SKM-1 treated with dmso at 0.1 percent for 144 hours (cell line): ENCODE measurements at regions not wholly inside any gene's neighbourhood (a gene's known extent, or its start where the extent isn't known, plus 50 kb on each side); places are given as distances from the start of the nearest gene placed in this dataset.
"Not testable (repeated sequence)": the region's sequence is repeated elsewhere in the genome, so short reads cannot be mapped to it uniquely, and the experiment has no call there.

Experiments
- DNase-seq: peaks from one replicate; lab custom pipeline; 2025; ENCODE audit not compliant: unreplicated experiment; lab: John Stamatoyannopoulos, UW

DNA sequence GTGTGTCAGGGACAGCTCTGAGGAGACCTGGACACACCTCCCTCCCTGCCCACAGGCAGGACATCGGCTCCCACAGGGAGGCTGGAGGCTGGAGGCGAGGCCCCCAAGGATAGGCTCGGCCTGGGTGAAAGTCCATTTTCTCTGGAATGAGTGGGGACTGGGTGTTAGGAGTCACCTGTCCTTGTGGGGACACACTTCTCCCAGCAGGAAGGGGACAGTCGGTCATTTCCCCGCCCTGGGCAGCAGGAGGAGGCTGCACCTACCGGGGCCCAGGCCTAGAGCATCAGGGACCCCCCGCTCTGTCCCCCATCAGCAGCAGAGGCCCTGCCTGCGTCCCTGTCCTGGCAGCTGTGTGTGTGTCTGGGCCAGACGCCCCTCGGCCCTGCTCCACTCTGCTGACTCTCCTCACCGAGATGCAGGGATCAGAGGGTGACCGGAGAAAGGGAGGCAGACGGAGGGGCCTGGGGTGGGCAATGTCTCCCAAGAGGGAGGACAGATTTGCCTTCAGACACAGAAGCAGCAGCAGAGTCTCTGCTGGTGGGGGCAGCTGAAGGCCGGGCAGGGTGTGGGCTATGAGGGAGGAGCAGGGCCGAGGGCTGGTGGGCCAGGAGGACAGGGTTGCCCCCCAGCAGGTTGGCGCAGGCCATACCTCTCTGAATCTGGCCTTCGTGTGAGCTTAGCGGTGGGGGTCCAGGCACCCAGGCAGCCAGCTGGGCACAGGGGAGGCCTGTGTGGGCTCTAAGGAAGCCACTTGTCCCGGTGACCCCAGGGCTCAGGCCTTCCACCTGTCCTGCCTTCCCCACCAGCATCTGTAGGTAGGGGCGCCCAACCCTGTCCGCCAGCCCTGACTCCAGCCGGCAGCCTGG lies 125.7 kb upstream of the NKX1-1 start:
- no peak for DNase-seq

DNA sequence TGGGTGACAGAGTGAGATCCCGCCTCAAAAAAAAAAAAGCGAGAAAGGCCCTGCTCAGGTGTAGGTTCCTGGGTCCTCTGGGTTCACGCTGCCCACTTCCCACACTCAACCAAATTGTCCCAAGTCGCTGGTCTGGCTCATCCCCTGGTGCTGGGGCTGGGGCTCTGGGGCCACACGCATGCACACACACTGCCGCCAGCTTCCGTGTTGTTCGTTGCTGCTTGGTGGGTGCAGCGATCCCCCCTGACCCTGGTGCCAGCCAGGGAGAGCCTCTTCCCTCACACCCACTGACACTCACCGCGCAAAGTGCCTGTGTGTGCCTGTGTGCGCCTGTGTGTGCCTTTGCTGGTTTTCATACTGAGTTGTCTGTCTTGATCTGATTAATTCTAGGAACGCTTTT lies 124.1 kb upstream of the NKX1-1 start:
- no peak for DNase-seq

DNA sequence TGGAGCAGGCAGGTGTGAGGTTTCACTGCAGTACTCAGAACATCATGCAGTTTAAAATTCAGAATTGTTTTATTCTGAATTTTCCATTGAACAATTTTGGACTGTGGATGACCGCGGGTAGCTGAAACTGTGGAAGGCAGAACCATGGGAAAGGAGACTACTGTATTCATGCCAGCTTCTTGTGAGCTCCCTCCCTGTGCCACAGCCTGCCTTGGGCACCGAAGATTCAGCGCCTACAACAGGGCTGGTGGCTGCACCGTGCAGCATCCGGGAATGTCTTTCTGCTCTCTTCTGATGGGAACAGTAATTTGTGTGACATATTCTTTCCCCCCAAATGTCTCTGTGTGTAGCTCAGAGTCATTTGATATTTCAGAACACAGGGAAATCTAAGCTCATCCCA lies 118.5 kb upstream of the NKX1-1 start:
- no peak for DNase-seq

DNA sequence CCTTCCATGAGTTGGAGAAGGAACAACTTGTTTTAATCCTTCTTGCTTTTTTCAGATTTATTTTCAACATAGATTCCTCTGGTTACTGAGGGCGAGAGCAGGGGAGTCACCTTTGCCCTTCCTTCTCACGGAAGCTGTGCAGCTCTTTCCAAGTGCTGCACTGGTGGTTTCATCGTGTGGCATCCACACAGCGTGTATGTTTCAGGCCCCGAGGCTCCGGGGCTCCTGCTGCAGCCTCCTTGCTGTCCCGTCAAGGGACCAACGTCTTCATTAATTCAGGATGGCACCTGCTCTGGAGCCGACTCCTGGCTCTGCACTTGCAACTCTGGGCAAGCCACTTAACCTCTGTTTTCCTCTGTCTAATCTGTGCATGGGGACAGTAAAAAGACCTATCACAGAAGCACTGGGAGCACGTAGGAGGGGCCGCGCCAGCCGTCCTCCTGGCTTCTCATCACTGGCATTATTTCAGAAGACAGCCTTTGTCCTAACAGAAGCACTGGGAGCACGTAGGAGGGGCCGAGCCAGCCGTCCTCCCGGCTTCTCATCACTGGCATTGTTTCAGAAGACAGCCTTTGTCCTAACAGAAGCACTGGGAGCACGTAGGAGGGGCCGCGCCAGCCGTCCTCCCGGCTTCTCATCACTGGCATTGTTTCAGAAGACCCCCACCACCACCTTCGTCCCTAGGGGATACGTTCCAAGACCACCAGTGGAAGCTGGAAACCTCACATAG lies 117.8 kb upstream of the NKX1-1 start:
- no peak for DNase-seq

DNA sequence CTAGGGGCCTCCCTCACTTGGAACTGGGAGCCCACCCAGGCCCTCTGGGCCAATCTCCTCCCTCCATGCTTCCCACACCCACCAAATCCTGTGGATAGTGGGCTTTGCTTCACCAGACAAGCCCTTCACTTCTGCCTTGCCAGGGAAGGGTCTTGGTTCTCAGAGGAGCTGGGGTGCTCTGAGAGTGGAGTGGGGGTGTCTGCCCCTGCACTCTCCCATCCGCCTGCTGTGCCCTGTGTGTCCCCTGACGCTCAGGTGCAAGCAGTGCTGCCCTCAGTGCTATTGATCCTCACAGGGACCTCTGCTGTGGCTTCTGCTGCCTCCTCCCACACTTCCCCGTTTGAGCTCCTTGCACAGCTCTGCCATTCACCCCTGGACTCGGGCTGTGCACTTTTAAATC lies 117.3 kb upstream of the NKX1-1 start:
- DNase-seq: no peak

DNA sequence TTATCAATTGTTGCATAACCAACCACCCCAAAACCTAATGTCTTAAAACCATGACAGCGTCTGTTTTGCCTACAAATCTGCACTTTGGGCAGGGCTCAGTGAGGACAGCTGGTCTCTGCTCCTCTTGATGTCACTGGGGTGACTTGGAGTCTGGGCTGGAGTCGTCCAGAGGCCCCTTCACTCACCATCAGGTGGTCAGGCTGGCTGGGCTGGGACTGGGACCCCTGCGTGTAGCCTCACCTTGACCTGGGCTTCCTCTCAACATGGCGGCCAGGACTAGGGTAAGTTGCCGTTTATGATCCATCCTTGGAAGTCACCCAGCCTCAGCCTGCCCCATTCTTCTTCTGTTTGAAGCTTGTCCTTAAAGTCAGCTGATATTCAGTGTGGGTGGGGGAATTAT lies 116.8 kb upstream of the NKX1-1 start:
- DNase-seq: no peak

DNA sequence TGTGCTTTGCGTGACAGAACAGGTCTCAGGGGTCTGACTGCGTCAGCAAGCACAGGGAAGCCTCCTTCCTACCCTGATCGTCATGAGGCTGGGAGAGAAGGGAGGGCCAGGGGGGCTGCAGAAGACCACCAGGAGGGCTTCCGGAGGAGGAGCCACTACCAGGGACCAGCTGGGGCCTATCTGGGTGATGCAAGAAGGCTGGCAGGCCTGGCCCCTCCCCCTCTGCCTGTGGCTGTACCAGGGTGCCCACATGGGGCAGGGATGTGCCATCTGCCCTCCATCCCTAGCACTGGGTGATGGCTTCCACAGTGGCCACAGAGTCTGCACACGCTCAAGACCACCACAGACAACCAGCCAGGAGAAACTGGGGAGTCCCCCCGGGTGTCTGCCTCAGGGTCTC lies 116.4 kb upstream of the NKX1-1 start:
- DNase-seq: no peak

DNA sequence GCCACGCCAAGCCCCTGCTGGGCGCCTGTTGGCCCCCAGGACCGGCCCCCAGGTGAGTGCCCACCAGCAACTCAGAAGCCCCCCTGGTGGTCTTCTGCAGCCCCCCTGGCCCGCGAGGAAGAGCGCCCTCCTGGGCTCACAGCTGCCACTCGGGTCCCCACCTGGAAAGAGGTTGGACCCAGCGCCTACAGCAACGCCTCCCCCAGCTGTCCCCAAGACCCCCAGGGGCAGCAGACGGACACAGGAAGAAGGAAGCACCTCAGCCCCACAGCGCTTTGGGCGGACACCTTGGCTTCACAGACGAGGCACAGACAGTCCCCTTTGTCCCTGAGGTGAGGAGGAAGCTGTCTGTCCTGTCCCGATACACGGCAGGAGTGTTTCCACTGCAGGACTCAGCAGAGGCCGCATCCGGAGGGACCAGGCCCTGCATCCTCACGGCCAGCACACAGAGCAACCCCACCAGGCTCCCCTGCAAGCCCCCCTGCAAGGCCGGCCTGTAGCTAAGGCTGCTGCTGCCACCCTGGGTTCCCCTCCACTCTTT lies 115.6 kb upstream of the NKX1-1 start:
- no peak for DNase-seq

DNA sequence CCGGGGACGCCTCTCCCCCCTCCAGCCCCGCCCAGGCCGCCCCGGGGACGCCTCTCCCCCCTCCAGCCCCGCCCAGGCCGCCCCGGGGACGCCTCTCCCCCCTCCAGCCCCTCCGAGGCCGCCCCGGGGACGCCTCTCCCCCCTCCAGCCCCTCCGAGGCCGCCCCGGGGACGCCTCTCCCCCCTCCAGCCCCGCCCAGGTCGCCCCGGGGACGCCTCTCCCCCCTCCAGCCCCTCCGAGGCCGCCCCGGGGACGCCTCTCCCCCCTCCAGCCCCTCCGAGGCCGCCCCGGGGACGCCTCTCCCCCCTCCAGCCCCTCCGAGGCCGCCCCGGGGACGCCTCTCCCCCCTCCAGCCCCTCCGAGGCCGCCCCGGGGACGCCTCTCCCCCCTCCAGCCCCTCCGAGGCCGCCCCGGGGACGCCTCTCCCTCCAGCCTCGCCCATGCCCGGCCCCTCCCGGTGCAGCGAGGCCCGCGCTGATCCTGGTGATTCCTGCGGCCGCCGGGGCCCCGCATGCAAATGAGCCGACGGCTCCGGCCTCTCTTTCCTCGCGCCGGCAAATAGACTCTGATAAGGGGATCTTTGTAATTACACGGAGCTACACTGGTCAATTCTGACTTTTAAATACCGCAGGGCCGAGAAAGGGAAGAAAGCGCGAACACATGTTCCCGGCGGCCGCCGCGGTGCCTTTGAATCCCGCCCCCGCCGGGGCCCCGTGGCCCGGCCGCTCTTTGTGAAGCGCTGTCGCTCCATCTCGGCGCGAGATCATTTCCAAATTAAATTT lies 114.7 kb upstream of the NKX1-1 start:
- DNase-seq: not testable (repeated sequence)

DNA sequence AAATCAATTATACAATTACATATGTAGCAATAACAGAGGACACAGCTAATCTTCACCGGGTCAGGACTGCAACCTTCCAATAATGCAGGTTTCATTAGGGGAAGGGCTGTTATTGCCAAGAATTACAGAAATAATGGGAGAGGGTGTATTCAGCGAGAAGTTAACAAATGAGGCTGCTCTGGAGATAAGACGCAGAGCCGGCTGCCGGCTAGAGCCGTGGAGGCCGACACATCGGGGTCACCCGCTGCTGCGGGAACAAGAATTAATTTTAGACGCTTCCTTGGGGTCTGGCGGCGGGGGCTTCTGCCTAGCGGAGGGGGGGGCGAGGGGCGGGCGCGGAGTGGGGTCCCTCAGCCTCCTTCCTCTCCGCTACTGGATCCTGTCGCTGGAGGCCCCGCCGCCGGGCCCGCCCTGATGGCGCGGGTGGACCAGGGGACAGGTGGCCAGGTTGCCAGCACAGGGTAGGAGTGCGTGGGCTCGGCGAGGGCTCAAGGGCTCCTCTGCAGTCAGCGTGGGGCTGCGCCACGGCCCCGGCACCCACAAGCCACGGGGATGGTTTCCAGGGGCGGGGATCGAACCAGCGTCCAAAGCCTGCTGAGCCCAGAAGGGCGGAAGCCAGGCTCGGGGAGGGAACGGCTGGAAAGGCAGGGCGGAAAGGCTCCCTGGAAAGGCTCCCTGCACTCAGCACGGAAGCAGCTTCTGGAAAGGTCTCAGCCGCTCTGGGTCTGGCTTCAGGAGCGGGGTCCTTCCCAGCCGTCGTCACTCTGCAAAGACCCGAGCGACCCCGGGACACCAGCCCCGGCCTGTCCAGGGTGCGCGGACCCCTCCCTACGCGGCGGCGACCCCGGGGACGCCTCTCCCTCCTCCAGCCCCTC lies 113.8 kb upstream of the NKX1-1 start:
- no peak for DNase-seq

DNA sequence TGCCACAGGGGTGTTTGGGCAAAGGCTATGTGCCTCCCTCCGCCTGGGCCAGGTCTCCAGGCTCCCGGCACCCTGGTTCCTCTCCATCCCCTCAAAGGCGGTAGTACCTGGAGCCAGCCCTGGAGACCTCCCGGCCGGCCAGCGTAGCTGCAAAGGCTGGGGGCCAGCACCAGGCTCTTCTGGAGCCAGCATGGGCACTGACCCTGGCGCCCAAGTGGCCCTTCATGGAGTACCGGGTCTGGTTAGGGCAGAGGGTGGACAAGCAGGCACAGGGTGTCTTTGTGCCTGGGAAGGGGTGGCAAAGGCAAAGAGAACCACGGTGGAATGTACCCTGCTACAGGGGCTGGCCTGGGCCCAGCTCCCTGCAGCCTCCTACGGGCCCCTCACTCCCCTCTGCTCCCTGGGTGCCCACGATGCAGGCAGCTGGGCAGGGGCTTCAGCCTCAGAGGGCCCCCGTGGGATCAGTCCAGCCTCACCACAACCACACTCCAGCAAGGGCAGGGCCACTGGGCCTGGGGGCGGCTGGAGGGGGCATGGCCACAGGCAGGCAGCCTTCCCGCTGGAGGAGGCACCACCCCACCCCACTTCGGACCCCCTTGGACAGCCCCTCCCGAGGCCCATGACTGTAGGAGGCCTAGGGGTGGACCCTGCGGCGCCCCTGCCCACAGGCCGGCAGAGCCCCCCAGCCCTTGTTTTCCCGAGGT lies 112.9 kb upstream of the NKX1-1 start:
- no peak for DNase-seq

DNA sequence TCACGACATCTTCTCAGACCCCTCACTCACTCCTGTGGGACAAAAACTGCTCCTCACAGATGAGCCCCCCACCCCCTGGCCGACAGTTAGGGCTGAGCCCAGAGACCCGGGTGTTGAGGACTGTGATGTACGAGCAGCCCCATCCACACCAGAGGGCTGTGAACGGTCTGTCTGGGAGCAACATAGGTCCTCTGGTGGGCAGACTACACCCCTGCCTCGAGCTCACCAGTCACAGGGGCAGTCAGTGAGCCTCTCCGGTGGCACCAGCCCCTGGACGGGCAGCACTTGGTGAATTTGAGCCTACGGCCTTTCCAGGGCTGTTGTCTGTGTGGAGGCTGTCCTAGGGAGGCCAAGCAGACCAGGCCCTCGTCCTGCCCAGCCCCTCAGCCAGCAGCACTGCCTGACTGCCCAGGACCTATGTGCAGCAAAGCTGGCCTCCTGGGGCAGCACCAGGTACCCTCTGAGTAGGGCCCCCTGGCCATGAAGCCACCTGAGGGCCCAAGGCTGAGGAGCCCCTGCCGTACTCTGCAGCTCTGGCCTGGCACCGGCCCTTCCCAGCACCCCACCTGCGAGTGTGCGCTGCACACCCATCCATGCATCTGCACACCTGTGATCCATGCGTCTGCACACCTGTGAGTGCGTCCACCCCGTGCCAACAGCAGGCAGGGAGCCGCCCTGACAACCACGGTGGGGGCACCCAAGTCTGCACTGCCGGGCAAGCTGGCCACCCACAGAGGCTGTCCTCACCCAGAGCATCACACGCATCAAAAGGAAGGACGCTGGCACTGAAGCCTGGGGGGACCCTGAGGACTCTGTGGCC lies 111.6 kb upstream of the NKX1-1 start:
- no peak for DNase-seq

DNA sequence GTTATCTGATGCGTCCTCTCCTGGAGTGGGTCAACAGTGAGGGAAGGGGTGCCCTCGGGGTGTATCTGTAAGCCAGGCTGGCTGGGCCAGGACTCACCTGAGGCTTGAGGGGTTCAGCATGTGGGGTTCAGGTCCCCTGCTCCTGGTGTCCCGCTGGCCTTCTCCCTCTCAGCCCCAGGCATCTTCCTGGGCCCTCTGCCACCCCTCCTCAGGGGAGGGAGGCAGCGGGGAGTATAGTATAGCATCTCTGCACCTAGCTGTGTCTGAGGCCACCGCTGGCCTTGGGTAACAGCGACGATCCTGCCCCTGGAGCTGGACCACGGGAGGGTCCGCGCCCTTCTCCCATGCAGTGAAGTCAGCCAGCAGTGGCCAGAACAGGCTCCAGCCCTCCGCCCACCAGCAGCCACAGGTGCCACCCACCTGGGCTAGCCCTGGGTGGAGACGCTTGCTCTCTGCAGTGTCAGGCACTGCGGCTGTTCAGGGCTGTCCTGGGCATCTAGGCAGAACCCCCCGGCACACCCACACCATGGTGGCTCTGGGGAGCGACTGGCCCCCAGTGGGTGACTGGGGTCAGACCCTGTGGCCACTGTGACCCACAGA lies 110.7 kb upstream of the NKX1-1 start:
- DNase-seq: no peak

DNA sequence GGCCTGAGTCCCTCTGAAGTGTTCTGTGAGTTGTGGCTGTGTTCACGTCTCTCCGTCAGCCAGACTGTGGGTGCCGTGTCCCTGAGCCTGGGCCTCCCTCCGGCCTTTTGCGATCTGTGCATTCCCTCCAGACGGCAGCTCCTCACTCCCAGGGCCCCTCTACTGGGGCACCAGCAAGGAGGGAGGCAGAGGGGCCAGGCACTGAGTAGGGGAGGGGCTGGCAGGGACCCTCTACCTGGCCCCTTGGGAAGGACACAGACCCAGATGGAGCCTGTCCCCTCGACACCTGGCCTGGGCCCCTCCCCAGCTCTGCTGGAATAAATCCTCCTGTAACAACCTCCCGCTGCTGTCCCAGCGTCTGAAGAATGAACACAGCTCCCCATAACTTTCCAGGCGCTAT lies 110.0 kb upstream of the NKX1-1 start:
- DNase-seq: no peak

DNA sequence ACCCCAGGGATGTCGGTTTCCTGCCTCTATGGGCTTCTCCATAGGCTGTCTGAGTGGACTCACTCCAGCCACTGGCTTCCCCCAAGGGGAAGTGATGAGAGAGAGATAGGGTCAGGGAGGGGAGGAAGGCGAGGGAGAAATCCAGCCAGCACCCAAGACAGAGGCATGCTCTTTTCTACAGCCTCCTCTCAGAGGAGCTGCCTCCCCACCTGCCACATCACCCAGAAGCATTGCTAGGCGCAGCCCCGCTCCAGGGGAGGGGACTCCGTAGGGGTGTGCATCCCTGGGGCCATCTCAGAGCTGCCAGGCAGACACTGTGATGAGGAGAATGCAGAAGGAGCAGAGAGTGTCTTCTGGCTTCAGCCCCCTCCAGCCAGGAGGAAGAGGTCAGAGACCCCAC lies 109.5 kb upstream of the NKX1-1 start:
- DNase-seq: no peak

DNA sequence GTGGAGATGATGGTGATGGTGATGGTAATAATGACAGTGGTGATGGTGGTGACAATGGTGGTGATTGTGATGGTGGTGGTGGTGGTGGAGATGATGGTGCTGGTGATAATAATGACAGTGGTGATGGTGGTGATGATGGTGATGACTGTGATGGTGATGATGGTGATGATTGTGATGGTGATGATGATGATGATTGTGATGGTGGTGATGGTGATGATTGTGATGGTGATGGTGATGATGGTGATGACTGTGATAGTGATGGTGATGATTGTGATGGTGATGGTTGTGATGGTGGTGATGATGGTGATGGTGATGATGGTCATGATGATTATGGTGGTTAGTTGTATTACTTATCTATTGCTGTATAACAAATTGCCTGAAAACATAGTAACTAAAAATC lies 108.9 kb upstream of the NKX1-1 start:
- no peak for DNase-seq

DNA sequence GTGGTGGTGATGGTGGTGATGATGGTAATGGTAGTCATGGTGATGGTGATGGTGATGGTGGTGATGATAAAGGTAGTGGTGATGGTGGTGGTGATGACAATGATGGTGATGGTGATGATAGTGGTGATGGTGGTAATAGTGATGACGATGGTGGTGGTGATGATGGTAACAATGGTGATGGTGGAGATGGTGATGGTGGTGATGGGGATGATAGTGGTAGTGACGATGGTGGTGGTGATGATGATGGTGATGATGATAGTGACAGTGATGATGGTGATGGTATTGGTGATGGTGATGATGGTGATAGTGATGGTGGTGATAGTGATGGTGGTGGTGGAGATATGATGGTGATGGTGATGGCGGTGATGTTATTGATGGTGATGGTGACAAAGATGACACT lies 108.4 kb upstream of the NKX1-1 start:
- no peak for DNase-seq

DNA sequence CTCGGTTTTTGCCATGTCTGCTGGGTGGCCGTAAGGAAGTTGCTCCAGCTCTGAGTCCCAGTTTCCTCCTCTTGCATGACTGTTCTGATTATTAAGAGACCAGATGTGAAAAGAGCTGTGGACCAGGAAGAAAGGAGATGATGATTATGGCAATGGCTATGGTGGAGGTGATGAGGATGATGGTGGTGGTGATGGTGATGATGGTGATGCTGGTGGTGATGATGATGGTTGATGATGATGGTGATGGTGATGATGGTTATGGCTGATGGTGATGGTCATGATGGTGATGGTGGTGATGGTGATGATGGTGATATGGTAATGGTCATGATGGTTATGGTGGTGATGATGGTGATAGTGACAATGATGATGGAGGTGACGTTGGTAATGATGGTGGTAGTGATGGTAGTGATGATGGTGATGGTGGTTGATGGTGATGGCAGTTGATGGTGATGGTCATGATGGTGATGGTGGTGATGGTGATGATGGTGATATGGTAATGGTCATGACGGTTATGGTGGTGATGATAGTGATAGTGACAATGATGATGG lies 107.8 kb upstream of the NKX1-1 start:
- no peak for DNase-seq
